ENCODE measurements at regions not wholly inside any gene's neighbourhood (a gene's known extent, or its start where the extent isn't known, plus 50 kb on each side); places are given as distances from the start of the nearest gene placed in this dataset.

DNA sequence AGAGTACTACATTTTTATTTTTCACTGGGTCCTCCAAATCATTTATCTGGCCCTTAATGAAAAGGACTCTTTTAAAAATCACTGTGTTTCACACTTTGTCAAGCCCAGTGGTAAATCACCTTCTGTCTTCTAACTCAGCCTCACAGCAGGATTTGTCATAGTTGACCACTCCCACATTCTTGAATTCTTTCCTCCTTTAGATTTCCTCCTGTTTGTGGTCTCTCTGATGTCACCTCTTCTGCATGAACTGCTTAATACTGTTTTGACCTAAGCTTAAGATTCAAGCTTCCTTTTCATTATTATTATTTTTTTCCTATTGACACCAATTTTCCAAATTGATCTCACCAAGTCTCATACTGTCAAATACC lies 899.8 kb upstream of the MIR17HG start:
- TF ChIP-seq, protein P1, sequence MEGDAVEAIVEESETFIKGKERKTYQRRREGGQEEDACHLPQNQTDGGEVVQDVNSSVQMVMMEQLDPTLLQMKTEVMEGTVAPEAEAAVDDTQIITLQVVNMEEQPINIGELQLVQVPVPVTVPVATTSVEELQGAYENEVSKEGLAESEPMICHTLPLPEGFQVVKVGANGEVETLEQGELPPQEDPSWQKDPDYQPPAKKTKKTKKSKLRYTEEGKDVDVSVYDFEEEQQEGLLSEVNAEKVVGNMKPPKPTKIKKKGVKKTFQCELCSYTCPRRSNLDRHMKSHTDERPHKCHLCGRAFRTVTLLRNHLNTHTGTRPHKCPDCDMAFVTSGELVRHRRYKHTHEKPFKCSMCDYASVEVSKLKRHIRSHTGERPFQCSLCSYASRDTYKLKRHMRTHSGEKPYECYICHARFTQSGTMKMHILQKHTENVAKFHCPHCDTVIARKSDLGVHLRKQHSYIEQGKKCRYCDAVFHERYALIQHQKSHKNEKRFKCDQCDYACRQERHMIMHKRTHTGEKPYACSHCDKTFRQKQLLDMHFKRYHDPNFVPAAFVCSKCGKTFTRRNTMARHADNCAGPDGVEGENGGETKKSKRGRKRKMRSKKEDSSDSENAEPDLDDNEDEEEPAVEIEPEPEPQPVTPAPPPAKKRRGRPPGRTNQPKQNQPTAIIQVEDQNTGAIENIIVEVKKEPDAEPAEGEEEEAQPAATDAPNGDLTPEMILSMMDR (IDR thresholded peaks at IDR 0.05), result no peak
- no peak for TF ChIP-seq POLR2A (IDR thresholded peaks at IDR 0.05)

Data from thyroid gland (tissue), 4 donors.